ENCODE measurements at regions not wholly inside any gene's neighbourhood (a gene's known extent, or its start where the extent isn't known, plus 50 kb on each side); places are given as distances from the start of the nearest gene placed in this dataset.

- Mint-ChIP-seq H3K9me3 (peaks cover 4 to 25% (median 8%) of the 10 kb centered on the region in 6 donors), H3K27me3 (ENCODE audit: low read depth in 3 of 3) (peaks cover 0 to 1% (median 0%) of the 10 kb centered on the region in 3 donors), H3K4me1 (no peaks in the 10 kb centered on the region), H3K27ac (no peak overlapping the region), H3K4me3 (no peak overlapping the region), H3K36me3 (no peaks in the 10 kb centered on the region)
- no peak for DNase-seq
These were observed 573.7 kb downstream of the GBA3 start for GRCh38 chr4:23266401-23266800.

GRCh38 chr4:23260511-23260910 lies 567.8 kb downstream of the GBA3 start:
- H3K36me3 Mint-ChIP-seq = no peaks in the 10 kb centered on the region
- H3K27ac Mint-ChIP-seq = no peak overlapping the region
- no peaks in the 10 kb centered on the region for H3K4me1 Mint-ChIP-seq
- H3K4me3 Mint-ChIP-seq = no peak overlapping the region
- peaks cover 7 to 30% (median 12%) of the 10 kb centered on the region in 6 donors for H3K9me3 Mint-ChIP-seq
- peaks cover 0 to 2% (median 1%) of the 10 kb centered on the region in 3 donors for H3K27me3 Mint-ChIP-seq (ENCODE audit: low read depth in 3 of 3)
- DNase-seq = no peak

- Mint-ChIP-seq H3K27me3 (ENCODE audit: low read depth in 3 of 3) (no peaks in the 10 kb centered on the region), H3K4me3 (no peak overlapping the region), H3K9me3 (peaks cover 5 to 47% (median 18%) of the 10 kb centered on the region in 6 donors), H3K36me3 (no peaks in the 10 kb centered on the region), H3K27ac (no peak overlapping the region), H3K4me1 (no peaks in the 10 kb centered on the region)
- DNase-seq = no peak
These were observed 552.6 kb downstream of the GBA3 start for GRCh38 chr4:23245203-23245832.

DNA sequence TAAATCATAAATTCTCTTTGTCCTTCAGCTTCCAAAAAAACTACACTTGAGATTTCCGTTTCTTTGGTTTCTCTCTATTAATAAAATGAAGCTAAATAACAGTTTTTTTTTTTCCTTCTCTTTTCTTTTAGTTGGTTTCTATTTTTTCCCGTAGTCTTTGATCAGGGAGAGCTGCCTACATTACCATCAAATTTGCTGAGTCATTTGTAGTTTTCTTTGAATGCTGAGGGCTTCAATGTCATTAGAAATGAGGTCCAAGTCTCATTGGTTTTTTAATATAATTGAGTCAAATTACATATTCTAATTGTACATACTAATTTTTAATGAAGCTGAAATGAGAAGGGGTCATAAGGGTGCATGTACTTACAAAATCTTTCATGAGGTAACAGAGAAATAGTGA lies 550.2 kb downstream of the GBA3 start:
- DNase-seq = no peak
- Mint-ChIP-seq H3K27me3 (ENCODE audit: low read depth in 3 of 3) (peaks cover 0 to 2% (median 0%) of the 10 kb centered on the region in 3 donors), H3K9me3 (peaks cover 3 to 60% (median 19%) of the 10 kb centered on the region in 6 donors), H3K4me1 (no peaks in the 10 kb centered on the region), H3K4me3 (no peak overlapping the region), H3K36me3 (no peaks in the 10 kb centered on the region), H3K27ac (no peak overlapping the region)

GRCh38 chr4:23241408-23241807 lies 548.7 kb downstream of the GBA3 start:
- DNase-seq = no peak
- H3K27me3 Mint-ChIP-seq (ENCODE audit: low read depth in 3 of 3) = peaks cover 0 to 2% (median 0%) of the 10 kb centered on the region in 3 donors
- H3K4me1 Mint-ChIP-seq = no peaks in the 10 kb centered on the region
- peaks cover 0 to 53% (median 17%) of the 10 kb centered on the region in 6 donors for H3K9me3 Mint-ChIP-seq
- H3K36me3 Mint-ChIP-seq = no peaks in the 10 kb centered on the region
- no peak overlapping the region for H3K4me3 Mint-ChIP-seq
- H3K27ac Mint-ChIP-seq = no peak overlapping the region

- Mint-ChIP-seq H3K9me3 (peaks cover under 1 to 67% (median 17%) of the 10 kb centered on the region in 6 donors), H3K36me3 (no peaks in the 10 kb centered on the region), H3K4me1 (no peaks in the 10 kb centered on the region), H3K27me3 (ENCODE audit: low read depth in 3 of 3) (peaks cover 0 to 2% (median 0%) of the 10 kb centered on the region in 3 donors), H3K27ac (no peak overlapping the region), H3K4me3 (no peak overlapping the region)
- no peak for DNase-seq
These were observed 546.1 kb downstream of the GBA3 start for GRCh38 chr4:23238848-23239247.

DNA sequence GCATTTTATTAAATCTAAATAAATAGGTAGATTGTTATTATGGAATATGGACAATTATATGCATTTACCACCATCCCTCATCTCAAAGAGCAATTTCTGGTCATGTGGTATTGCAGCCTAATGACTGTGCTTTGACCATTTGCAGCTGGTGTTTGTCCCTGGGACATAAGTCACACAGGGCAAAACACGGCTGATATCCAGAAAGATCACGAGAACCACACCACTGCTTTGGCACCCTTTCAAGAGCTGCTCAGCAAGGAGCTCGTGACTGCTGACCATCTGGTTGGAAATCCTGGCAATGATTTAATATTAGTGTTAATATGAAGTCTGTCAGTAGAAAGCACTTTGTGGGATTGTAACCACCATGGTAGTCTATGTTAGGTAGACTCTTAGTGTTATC lies 545.0 kb downstream of the GBA3 start:
- no peak for DNase-seq
- Mint-ChIP-seq H3K4me1 (no peaks in the 10 kb centered on the region), H3K4me3 (no peak overlapping the region), H3K9me3 (peaks cover 0 to 65% (median 10%) of the 10 kb centered on the region in 6 donors), H3K36me3 (no peaks in the 10 kb centered on the region), H3K27ac (no peak overlapping the region), H3K27me3 (ENCODE audit: low read depth in 3 of 3) (peaks cover 0 to 2% (median 0%) of the 10 kb centered on the region in 3 donors)

- no peak for DNase-seq
- no peaks in the 10 kb centered on the region for H3K4me1 Mint-ChIP-seq
- H3K27me3 Mint-ChIP-seq (ENCODE audit: low read depth in 3 of 3) = peaks cover 0 to 2% (median 0%) of the 10 kb centered on the region in 3 donors
- no peak overlapping the region for H3K4me3 Mint-ChIP-seq
- no peaks in the 10 kb centered on the region for H3K36me3 Mint-ChIP-seq
- H3K27ac Mint-ChIP-seq = no peak overlapping the region
- H3K9me3 Mint-ChIP-seq = peaks cover 0 to 53% (median 11%) of the 10 kb centered on the region in 6 donors
These were observed 543.1 kb downstream of the GBA3 start for GRCh38 chr4:23235628-23236390.

GRCh38 chr4:23234716-23235115 lies 542.0 kb downstream of the GBA3 start:
- Mint-ChIP-seq H3K27me3 (ENCODE audit: low read depth in 3 of 3) (peaks cover 0 to 2% (median 0%) of the 10 kb centered on the region in 3 donors), H3K4me3 (no peak overlapping the region), H3K4me1 (no peaks in the 10 kb centered on the region), H3K36me3 (no peaks in the 10 kb centered on the region), H3K27ac (no peak overlapping the region), H3K9me3 (peaks cover 0 to 46% (median 8%) of the 10 kb centered on the region in 6 donors)
- DNase-seq = no peak

GRCh38 chr4:23234018-23234417 lies 541.3 kb downstream of the GBA3 start:
- Mint-ChIP-seq H3K27me3 (ENCODE audit: low read depth in 3 of 3) (peaks cover 0 to 2% (median 0%) of the 10 kb centered on the region in 3 donors), H3K27ac (no peak overlapping the region), H3K9me3 (peaks cover 0 to 44% (median 8%) of the 10 kb centered on the region in 6 donors), H3K4me3 (no peak overlapping the region), H3K36me3 (no peaks in the 10 kb centered on the region), H3K4me1 (no peaks in the 10 kb centered on the region)
- no peak for DNase-seq

DNA sequence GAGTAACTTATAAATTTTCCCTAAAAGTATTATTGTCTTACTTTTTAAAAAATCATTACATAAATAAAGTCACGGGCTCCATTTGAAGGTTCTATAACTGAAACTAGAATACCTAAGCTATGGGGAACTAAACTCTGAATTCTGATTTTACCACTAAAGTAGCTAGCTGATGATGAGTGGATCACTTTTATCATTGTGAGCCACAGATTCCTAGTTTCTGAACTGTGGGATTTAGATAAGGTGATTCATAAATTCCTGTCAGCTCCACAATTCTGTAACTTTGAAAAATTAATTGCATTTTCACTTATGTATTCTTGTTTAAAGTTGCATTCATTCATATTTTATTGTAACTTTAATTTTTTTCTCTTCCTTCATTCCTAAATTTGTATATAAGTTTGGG lies 540.9 kb downstream of the GBA3 start:
- H3K27me3 Mint-ChIP-seq (ENCODE audit: low read depth in 3 of 3) = no peaks in the 10 kb centered on the region
- DNase-seq = no peak
- H3K36me3 Mint-ChIP-seq = no peaks in the 10 kb centered on the region
- no peaks in the 10 kb centered on the region for H3K4me1 Mint-ChIP-seq
- no peak overlapping the region for H3K27ac Mint-ChIP-seq
- H3K9me3 Mint-ChIP-seq = peaks cover 0 to 40% (median 6%) of the 10 kb centered on the region in 6 donors
- H3K4me3 Mint-ChIP-seq = no peak overlapping the region

DNA sequence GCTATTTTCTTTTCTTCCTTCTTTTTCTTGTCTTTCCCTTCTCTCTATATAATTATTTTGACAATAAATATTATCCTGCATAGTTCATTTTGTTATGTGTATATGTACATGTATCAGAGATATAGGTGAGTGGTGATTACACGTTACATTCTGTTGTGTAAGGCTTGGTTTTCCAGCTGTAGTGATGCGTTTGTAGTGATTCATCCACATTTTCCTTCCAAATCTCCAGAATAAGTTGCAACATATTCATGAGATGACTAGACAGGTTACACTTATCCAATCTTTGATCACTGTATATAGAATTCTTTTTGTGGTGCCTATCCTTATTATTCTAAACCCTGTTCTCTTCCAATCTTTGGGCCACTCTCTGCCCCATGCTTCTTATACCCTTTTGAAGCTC lies 540.2 kb downstream of the GBA3 start:
- Mint-ChIP-seq H3K36me3 (no peaks in the 10 kb centered on the region), H3K4me3 (no peak overlapping the region), H3K27me3 (ENCODE audit: low read depth in 3 of 3) (no peaks in the 10 kb centered on the region), H3K27ac (no peak overlapping the region), H3K9me3 (peaks cover 0 to 41% (median 6%) of the 10 kb centered on the region in 6 donors), H3K4me1 (no peaks in the 10 kb centered on the region)
- no peak for DNase-seq

- Mint-ChIP-seq H3K4me3 (no peak overlapping the region), H3K4me1 (no peaks in the 10 kb centered on the region), H3K27ac (no peak overlapping the region), H3K9me3 (peaks cover 11 to 45% (median 19%) of the 10 kb centered on the region in 6 donors), H3K27me3 (ENCODE audit: low read depth in 3 of 3) (no peaks in the 10 kb centered on the region), H3K36me3 (no peaks in the 10 kb centered on the region)
- no peak for DNase-seq
These were observed 532.8 kb downstream of the GBA3 start for GRCh38 chr4:23225564-23225963.

GRCh38 chr4:23224684-23225420 lies 532.1 kb downstream of the GBA3 start:
- no peaks in the 10 kb centered on the region for H3K4me1 Mint-ChIP-seq
- DNase-seq = no peak
- no peak overlapping the region for H3K4me3 Mint-ChIP-seq
- peaks cover 11 to 43% (median 21%) of the 10 kb centered on the region in 6 donors for H3K9me3 Mint-ChIP-seq
- no peak overlapping the region for H3K27ac Mint-ChIP-seq
- H3K27me3 Mint-ChIP-seq (ENCODE audit: low read depth in 3 of 3) = no peaks in the 10 kb centered on the region
- no peaks in the 10 kb centered on the region for H3K36me3 Mint-ChIP-seq

Measured in immature natural killer cell (primary cell).